ENCODE measurements at regions not wholly inside any gene's neighbourhood (a gene's known extent, or its start where the extent isn't known, plus 50 kb on each side); places are given as distances from the start of the nearest gene placed in this dataset.
"Not testable (repeated sequence)": the region's sequence is repeated elsewhere in the genome, so short reads cannot be mapped to it uniquely, and the experiment has no call there.

GRCh38 chr1:78334114-78334513 lies 156.7 kb upstream of the PTGFR start:
- DNase-seq (ENCODE audit: low spot score): no peak
- no peak for TF ChIP-seq CTCF (IDR thresholded peaks at IDR 0.05; ENCODE audit: borderline replicate concordance, control extremely low read depth, extremely low read depth, insufficient read depth, missing control alignments)
- in situ Hi-C loops (cut with MboI; ENCODE audit: low sequenced_read_pairs, unreplicated experiment): no loop called here

- DNase-seq (ENCODE audit: low spot score): no peak
- TF ChIP-seq CTCF (IDR thresholded peaks at IDR 0.05; ENCODE audit: borderline replicate concordance, control extremely low read depth, extremely low read depth, insufficient read depth, missing control alignments): no peak
- in situ Hi-C loops (cut with MboI; ENCODE audit: low sequenced_read_pairs, unreplicated experiment): no loop called here
These were observed 155.8 kb upstream of the PTGFR start for GRCh38 chr1:78334952-78335351.

GRCh38 chr1:78336751-78337150 lies 154.0 kb upstream of the PTGFR start:
- in situ Hi-C loops (cut with MboI; ENCODE audit: low sequenced_read_pairs, unreplicated experiment); DNase-seq (ENCODE audit: low spot score): not testable (repeated sequence)

GRCh38 chr1:78339490-78339889 lies 151.3 kb upstream of the PTGFR start:
- no peak for DNase-seq (ENCODE audit: low spot score)
- TF ChIP-seq CTCF (IDR thresholded peaks at IDR 0.05; ENCODE audit: borderline replicate concordance, control extremely low read depth, extremely low read depth, insufficient read depth, missing control alignments): no peak
- in situ Hi-C loops (cut with MboI; ENCODE audit: low sequenced_read_pairs, unreplicated experiment): no loop called here

- in situ Hi-C loops (cut with MboI; ENCODE audit: low sequenced_read_pairs, unreplicated experiment): no loop called here
- DNase-seq (ENCODE audit: low spot score): no peak
- TF ChIP-seq CTCF (IDR thresholded peaks at IDR 0.05; ENCODE audit: borderline replicate concordance, control extremely low read depth, extremely low read depth, insufficient read depth, missing control alignments): no peak
These were observed 150.8 kb upstream of the PTGFR start for GRCh38 chr1:78340006-78340405.

- no peak for TF ChIP-seq CTCF (IDR thresholded peaks at IDR 0.05; ENCODE audit: borderline replicate concordance, control extremely low read depth, extremely low read depth, insufficient read depth, missing control alignments)
- in situ Hi-C loops (cut with MboI; ENCODE audit: low sequenced_read_pairs, unreplicated experiment): no loop called here
- DNase-seq (ENCODE audit: low spot score): no peak
These were observed 142.1 kb upstream of the PTGFR start for GRCh38 chr1:78348496-78349284.

- no peak for DNase-seq (ENCODE audit: low spot score)
- no peak for TF ChIP-seq CTCF (IDR thresholded peaks at IDR 0.05; ENCODE audit: borderline replicate concordance, control extremely low read depth, extremely low read depth, insufficient read depth, missing control alignments)
- in situ Hi-C loops (cut with MboI; ENCODE audit: low sequenced_read_pairs, unreplicated experiment): no loop called here
These were observed 139.1 kb upstream of the PTGFR start for GRCh38 chr1:78351551-78352216.

Data from GM13976 (cell line).